Breast epithelium (tissue), 4 donors: ENCODE measurements at regions not wholly inside any gene's neighbourhood (a gene's known extent, or its start where the extent isn't known, plus 50 kb on each side); places are given as distances from the start of the nearest gene placed in this dataset.

Experiments
- DNase-seq, 2 donors: peaks; one replicate each; pipeline ENCODE4 v3.0.0-alpha.2; 2019; ENCODE audit warnings: low spot score in 2 of 2
- H3K27ac ChIP-seq, 2 donors: fragments of 200-600 bp; sonication (generic) in 1 of 2; one replicate each; pipeline ENCODE4 v1.5.1; 2016 to 2019; ENCODE audit warnings: mild to moderate bottlenecking in 1 of 2
- H3K27me3 ChIP-seq, 2 donors: fragments of 200-600 bp; sonication (generic) in 1 of 2; one replicate each; pipeline versions ENCODE4 v1.5.1 to v1.6.0; 2017 to 2019; ENCODE audit warnings: control low read depth in 1 of 2, mild to moderate bottlenecking in 1 of 2
- H3K36me3 ChIP-seq: fragments of 200-600 bp; one replicate; pipeline ENCODE4 v1.5.1; 2019
- H3K4me1 ChIP-seq, 2 donors: fragments of 200-600 bp; sonication (generic); one replicate each; pipeline ENCODE4 v1.5.1; 2016 to 2019; ENCODE audit warnings: control low read depth in 1 of 2
- H3K4me3 ChIP-seq, 3 donors: fragments of 200-600 bp; sonication (generic); 1 replicate in 2 of 3; 2 replicates in 1 of 3; pipeline ENCODE4 v1.5.1; 2016 to 2019; ENCODE audit warnings: mild to moderate bottlenecking in 3 of 3, moderate library complexity in 2 of 3
- H3K9me3 ChIP-seq, 2 donors: fragments of 200-600 bp; sonication (generic) in 1 of 2; one replicate each; pipeline ENCODE4 v1.5.1; 2016 to 2019; ENCODE audit warnings: control low read depth in 1 of 2
- POLR2A ChIP-seq: fragments of 450-650 bp; IDR thresholded peaks from one replicate; pipeline ENCODE4 v1.6.1; 2016; ENCODE audit warnings: antibody characterized with exemption, mild to moderate bottlenecking, moderate library complexity
- POLR2AphosphoS5 ChIP-seq, 3 donors: sonication (generic); formaldehyde crosslinking; IDR thresholded peaks; one replicate each; pipeline ENCODE4 v1.6.1; 2017; ENCODE audit warnings: antibody characterized with exemption in 3 of 3
- intact Hi-C: fragments of 100-400 bp; cut with DNase I; formaldehyde crosslinking; loops from one replicate; pipeline ENCODE4 v1.15.1; 2023; ENCODE audit warnings: low total_unique reads
- TF ChIP-seq, protein P1 (sequence below), 3 donors: fragments of 450-650 bp; IDR thresholded peaks; one replicate each; pipeline ENCODE4 v1.5.1; 2016 to 2017; ENCODE audit warnings: antibody characterized with exemption in 3 of 3, mild to moderate bottlenecking in 3 of 3, moderate library complexity in 3 of 3

DNA sequence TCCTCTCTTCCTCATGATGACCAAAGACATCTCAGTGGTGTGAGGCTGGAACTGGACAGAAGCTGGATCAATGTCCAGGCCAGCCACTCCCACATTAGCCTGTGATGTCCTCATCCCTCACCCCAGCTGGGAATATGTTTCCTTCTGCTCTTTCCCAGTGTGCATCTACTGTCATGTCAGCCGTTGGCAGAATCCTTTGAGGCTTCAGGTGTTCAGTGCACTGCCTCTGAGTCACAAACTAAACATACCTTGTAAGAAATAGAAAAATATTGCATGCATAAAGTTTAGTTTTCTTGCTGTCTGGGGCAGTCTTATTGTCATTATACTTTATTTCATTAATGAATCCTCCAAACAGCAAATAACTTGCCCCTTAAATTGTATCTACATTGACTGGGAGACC, 161.6 kb upstream of the RASGRP1 start:
- no peak for DNase-seq
- Histone ChIP-seq H3K4me1 (no peaks in the 10 kb centered on the region), H3K36me3 (no peaks in the 10 kb centered on the region), H3K27me3 (no peaks in the 10 kb centered on the region), H3K9me3 (no peaks in the 10 kb centered on the region), H3K27ac (no peak overlapping the region), H3K4me3 (no peak overlapping the region)
- intact Hi-C loops, result no loop called here
- no peak for TF ChIP-seq POLR2A
- TF ChIP-seq, protein P1, sequence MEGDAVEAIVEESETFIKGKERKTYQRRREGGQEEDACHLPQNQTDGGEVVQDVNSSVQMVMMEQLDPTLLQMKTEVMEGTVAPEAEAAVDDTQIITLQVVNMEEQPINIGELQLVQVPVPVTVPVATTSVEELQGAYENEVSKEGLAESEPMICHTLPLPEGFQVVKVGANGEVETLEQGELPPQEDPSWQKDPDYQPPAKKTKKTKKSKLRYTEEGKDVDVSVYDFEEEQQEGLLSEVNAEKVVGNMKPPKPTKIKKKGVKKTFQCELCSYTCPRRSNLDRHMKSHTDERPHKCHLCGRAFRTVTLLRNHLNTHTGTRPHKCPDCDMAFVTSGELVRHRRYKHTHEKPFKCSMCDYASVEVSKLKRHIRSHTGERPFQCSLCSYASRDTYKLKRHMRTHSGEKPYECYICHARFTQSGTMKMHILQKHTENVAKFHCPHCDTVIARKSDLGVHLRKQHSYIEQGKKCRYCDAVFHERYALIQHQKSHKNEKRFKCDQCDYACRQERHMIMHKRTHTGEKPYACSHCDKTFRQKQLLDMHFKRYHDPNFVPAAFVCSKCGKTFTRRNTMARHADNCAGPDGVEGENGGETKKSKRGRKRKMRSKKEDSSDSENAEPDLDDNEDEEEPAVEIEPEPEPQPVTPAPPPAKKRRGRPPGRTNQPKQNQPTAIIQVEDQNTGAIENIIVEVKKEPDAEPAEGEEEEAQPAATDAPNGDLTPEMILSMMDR (IDR thresholded peaks at IDR 0.05), result no peak
- TF ChIP-seq POLR2AphosphoS5 (IDR thresholded peaks at IDR 0.05), result no peak

- Histone ChIP-seq H3K9me3 (no peaks in the 10 kb centered on the region), H3K36me3 (no peaks in the 10 kb centered on the region), H3K4me3 (no peak overlapping the region), H3K4me1 (no peaks in the 10 kb centered on the region), H3K27me3 (no peaks in the 10 kb centered on the region), H3K27ac (no peak overlapping the region)
- intact Hi-C loops, result no loop called here
- no peak for DNase-seq
- TF ChIP-seq POLR2A (no peak), POLR2AphosphoS5 (IDR thresholded peaks at IDR 0.05) (no peak)
- TF ChIP-seq, protein P1 (IDR thresholded peaks at IDR 0.05), result no peak
Observed at GRCh38 chr15:38733331-38733730, 168.7 kb upstream of the RASGRP1 start.

DNA sequence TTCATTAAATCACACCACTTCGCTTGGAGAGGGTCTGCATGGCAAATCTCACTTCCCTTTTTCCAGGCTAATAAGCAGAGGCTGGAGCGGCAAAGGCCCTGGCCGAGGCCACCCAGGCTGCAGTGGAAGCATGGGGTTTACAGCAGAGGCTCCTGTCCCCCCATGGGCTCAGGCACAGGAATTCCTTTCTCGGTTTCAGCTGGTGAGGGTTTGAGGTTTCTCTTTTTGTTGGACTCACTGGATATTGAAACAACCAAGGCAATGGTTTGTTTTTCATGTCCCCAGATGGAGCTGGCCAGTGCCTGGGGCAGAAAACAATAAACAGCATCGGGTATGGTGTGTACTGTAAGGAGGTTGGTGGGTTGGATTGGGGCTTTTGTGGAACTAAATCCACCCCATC, 175.6 kb upstream of the RASGRP1 start:
- H3K36me3 ChIP-seq, result no peaks in the 10 kb centered on the region
- no peak for DNase-seq
- no peaks in the 10 kb centered on the region for H3K4me1 ChIP-seq
- H3K4me3 ChIP-seq, result no peak overlapping the region
- no peak overlapping the region for H3K27ac ChIP-seq
- no peaks in the 10 kb centered on the region for H3K27me3 ChIP-seq
- no peaks in the 10 kb centered on the region for H3K9me3 ChIP-seq
- intact Hi-C loops, result no loop called here
- TF ChIP-seq POLR2AphosphoS5 (IDR thresholded peaks at IDR 0.05), result no peak
- TF ChIP-seq, protein P1 (IDR thresholded peaks at IDR 0.05), result no peak
- no peak for TF ChIP-seq POLR2A

GRCh38 chr15:38743147-38743546, 178.5 kb upstream of the RASGRP1 start:
- H3K27me3 ChIP-seq, result no peaks in the 10 kb centered on the region
- no peaks in the 10 kb centered on the region for H3K36me3 ChIP-seq
- no peak overlapping the region for H3K27ac ChIP-seq
- no peak for TF ChIP-seq POLR2AphosphoS5 (IDR thresholded peaks at IDR 0.05)
- TF ChIP-seq POLR2A, result no peak
- TF ChIP-seq, protein P1 (IDR thresholded peaks at IDR 0.05), result no peak
- intact Hi-C loops, result no loop called here
- H3K4me1 ChIP-seq, result no peaks in the 10 kb centered on the region
- no peaks in the 10 kb centered on the region for H3K9me3 ChIP-seq
- H3K4me3 ChIP-seq, result no peak overlapping the region
- DNase-seq, result no peak

DNA sequence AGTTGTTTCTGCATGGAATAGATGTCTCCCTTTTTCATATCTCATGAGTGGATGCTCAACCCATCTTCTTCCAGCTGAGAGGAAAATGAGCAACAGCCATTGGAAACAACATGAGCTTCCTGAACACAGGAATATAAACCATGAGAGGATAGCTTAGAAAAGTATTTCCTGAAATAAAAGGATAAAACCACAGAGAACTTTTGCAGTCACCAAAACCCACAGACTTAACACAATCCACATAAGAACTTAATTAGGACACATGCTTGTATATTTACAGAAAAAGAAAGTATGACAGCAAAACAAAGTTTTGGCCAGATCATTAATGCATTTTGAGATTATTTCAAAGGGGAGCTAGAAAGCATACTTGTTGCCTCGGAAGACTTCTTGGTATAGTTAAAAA, 180.5 kb upstream of the RASGRP1 start:
- Histone ChIP-seq H3K36me3 (no peaks in the 10 kb centered on the region), H3K4me1 (no peaks in the 10 kb centered on the region), H3K27me3 (no peaks in the 10 kb centered on the region), H3K4me3 (no peak overlapping the region), H3K27ac (no peak overlapping the region), H3K9me3 (no peaks in the 10 kb centered on the region)
- DNase-seq, result no peak
- TF ChIP-seq POLR2A, result no peak
- intact Hi-C loops, result no loop called here

GRCh38 chr15:38745626-38746025, 181.0 kb upstream of the RASGRP1 start:
- H3K36me3 ChIP-seq, result no peaks in the 10 kb centered on the region
- intact Hi-C loops, result no loop called here
- no peak for DNase-seq
- H3K4me3 ChIP-seq, result no peak overlapping the region
- no peaks in the 10 kb centered on the region for H3K9me3 ChIP-seq
- H3K4me1 ChIP-seq, result no peaks in the 10 kb centered on the region
- TF ChIP-seq POLR2A, result no peak
- no peak overlapping the region for H3K27ac ChIP-seq
- H3K27me3 ChIP-seq, result no peaks in the 10 kb centered on the region
